ENCODE measurements at regions not wholly inside any gene's neighbourhood (a gene's known extent, or its start where the extent isn't known, plus 50 kb on each side); places are given as distances from the start of the nearest gene placed in this dataset.

- no peak for DNase-seq (ENCODE audit: low read depth)
Observed at GRCh38 chr4:176843710-176844109, 51.0 kb upstream of the VEGFC start.

GRCh38 chr4:176844448-176844847 is 51.7 kb upstream of the VEGFC start:
- no peak for DNase-seq (ENCODE audit: low read depth)

- DNase-seq (ENCODE audit: low read depth) = no peak
Observed at GRCh38 chr4:176845636-176846035, 52.9 kb upstream of the VEGFC start.

- DNase-seq (ENCODE audit: low read depth) = no peak
Observed at GRCh38 chr4:176849076-176849475, 56.4 kb upstream of the VEGFC start.

- DNase-seq (ENCODE audit: low read depth) = no peak
Observed at GRCh38 chr4:176850436-176850835, 57.7 kb upstream of the VEGFC start.

GRCh38 chr4:176856421-176856820 is 63.7 kb upstream of the VEGFC start:
- no peak for DNase-seq (ENCODE audit: low read depth)

- no peak for DNase-seq (ENCODE audit: low read depth)
Observed at GRCh38 chr4:176858839-176859238, 66.1 kb upstream of the VEGFC start.

GRCh38 chr4:176864238-176864637 is 71.5 kb upstream of the VEGFC start:
- DNase-seq (ENCODE audit: low read depth) = no peak

- no peak for DNase-seq (ENCODE audit: low read depth)
Observed at GRCh38 chr4:176868676-176869075, 76.0 kb upstream of the VEGFC start.

- DNase-seq (ENCODE audit: low read depth) = no peak
Observed at GRCh38 chr4:176872461-176872860, 79.7 kb upstream of the VEGFC start.

GRCh38 chr4:176874721-176875445 is 82.2 kb upstream of the VEGFC start:
- DNase-seq (ENCODE audit: low read depth) = no peak

GRCh38 chr4:176875446-176875930 is 82.8 kb upstream of the VEGFC start:
- no peak for DNase-seq (ENCODE audit: low read depth)

GRCh38 chr4:176879380-176880116 is 86.8 kb upstream of the VEGFC start:
- DNase-seq (ENCODE audit: low read depth) = no peak

- DNase-seq (ENCODE audit: low read depth) = no peak
Observed at GRCh38 chr4:176882206-176882605, 89.5 kb upstream of the VEGFC start.

- DNase-seq (ENCODE audit: low read depth) = no peak
Observed at GRCh38 chr4:176883108-176883550, 90.4 kb upstream of the VEGFC start.

GRCh38 chr4:176883681-176884418 is 91.1 kb upstream of the VEGFC start:
- no peak for DNase-seq (ENCODE audit: low read depth)

- DNase-seq (ENCODE audit: low read depth) = no peak
Observed at GRCh38 chr4:176885224-176885623, 92.5 kb upstream of the VEGFC start.

- no peak for DNase-seq (ENCODE audit: low read depth)
Observed at GRCh38 chr4:176886135-176886534, 93.4 kb upstream of the VEGFC start.

- no peak for DNase-seq (ENCODE audit: low read depth)
Observed at GRCh38 chr4:176889776-176890175, 97.1 kb upstream of the VEGFC start.

GRCh38 chr4:176894498-176894897 is 101.8 kb upstream of the VEGFC start:
- no peak for DNase-seq (ENCODE audit: low read depth)

- no peak for DNase-seq (ENCODE audit: low read depth)
Observed at GRCh38 chr4:176896211-176896610, 103.5 kb upstream of the VEGFC start.

GRCh38 chr4:176897226-176897625 is 104.5 kb upstream of the VEGFC start:
- DNase-seq (ENCODE audit: low read depth) = no peak

- no peak for DNase-seq (ENCODE audit: low read depth)
Observed at GRCh38 chr4:176898791-176899190, 106.1 kb upstream of the VEGFC start.
